GM23248 (cell line): ENCODE measurements at regions not wholly inside any gene's neighbourhood (a gene's known extent, or its start where the extent isn't known, plus 50 kb on each side); places are given as distances from the start of the nearest gene placed in this dataset.

Source experiments
- EZH2 ChIP-seq: fragments of 200-600 bp; sonication (generic); IDR thresholded peaks from 2 replicates; pipeline ENCODE4 v1.6.1; 2018; ENCODE audit warnings: antibody characterized with exemption, mild to moderate bottlenecking; ENCODE audit not compliant: insufficient read depth, poor library complexity, severe bottlenecking
- EZH2phosphoT487 ChIP-seq: fragments of 200-600 bp; sonication (generic); IDR thresholded peaks from 2 replicates; pipeline ENCODE4 v1.6.1; 2018; ENCODE audit warnings: antibody characterized with exemption, moderate library complexity, mild to moderate bottlenecking, low read depth; ENCODE audit not compliant: insufficient read depth

- no peak for TF ChIP-seq EZH2phosphoT487
- no peak for TF ChIP-seq EZH2
Observed at GRCh38 chr13:40464337-40465014, 202.0 kb downstream of the FOXO1 start.
